WTC11 (cell line): ENCODE measurements at regions not wholly inside any gene's neighbourhood (a gene's known extent, or its start where the extent isn't known, plus 50 kb on each side); places are given as distances from the start of the nearest gene placed in this dataset.
"Not testable (repeated sequence)": the region's sequence is repeated elsewhere in the genome, so short reads cannot be mapped to it uniquely, and the experiment has no call there.

ENCODE experiments used
- ATAC-seq: fragments of 200-7000 bp; cut with Tn5 transposase; 2 replicates; pipeline ENCODE4 v1.10.0; 2021; ENCODE audit warnings: mild to moderate bottlenecking, moderate library complexity
- CTCF ChIA-PET: fragments of 300-600 bp; sonication (Branson Sonifier 250); formaldehyde crosslinking; loops from one replicate; lab custom pipeline; 2021; ENCODE audit warnings: antibody characterized with exemption; lab: Charles Lee
- POLR2A ChIA-PET: fragments of 350-600 bp; sonication (Branson Sonifier 250); formaldehyde crosslinking; loops from one replicate; lab custom pipeline; 2021; ENCODE audit warnings: antibody characterized with exemption; lab: Charles Lee
- DNase-seq: peaks from one replicate; pipeline ENCODE4 v3.0.0; 2021; ENCODE audit warnings: low spot score
- H3K27ac Mint-ChIP-seq: 2 replicates; pipeline ENCODE4 v1.8.0; 2021; ENCODE audit warnings: mixed read lengths
- H3K27me3 Mint-ChIP-seq: 2 replicates; pipeline ENCODE4 v1.8.0; 2021; ENCODE audit warnings: low read depth, mild to moderate bottlenecking, moderate library complexity, mixed read lengths
- H3K36me3 Mint-ChIP-seq: 2 replicates; pipeline ENCODE4 v1.8.0; 2021; ENCODE audit warnings: mixed read lengths
- H3K4me1 Mint-ChIP-seq: 2 replicates; pipeline ENCODE4 v1.8.0; 2022; ENCODE audit warnings: mixed read lengths
- H3K4me3 Mint-ChIP-seq: 2 replicates; pipeline ENCODE4 v1.8.0; 2021; ENCODE audit warnings: mild to moderate bottlenecking, moderate library complexity, mixed read lengths
- H3K9me3 Mint-ChIP-seq: 2 replicates; pipeline ENCODE4 v1.8.0; 2021; ENCODE audit warnings: mixed read lengths
- CDX4 ChIP-seq: fragments of 250-450 bp; sonication (Bioruptor Pico); IDR thresholded peaks from 2 replicates; pipeline ENCODE4 v1.9.0; 2021; ENCODE audit warnings: moderate library complexity, mild to moderate bottlenecking, inconsistent platforms, borderline replicate concordance
- CTCF ChIP-seq: fragments of 200-600 bp; IDR thresholded peaks from 2 replicates; pipeline ENCODE4 v1.8.0; 2022; ENCODE audit warnings: antibody characterized with exemption
- FOXP4 ChIP-seq: sonication (generic); formaldehyde crosslinking; IDR thresholded peaks from 2 replicates; pipeline ENCODE4 v1.8.0; 2022; ENCODE audit warnings: mild to moderate bottlenecking, missing genetic modification reagents
- GTF2I ChIP-seq: fragments of 250-450 bp; sonication (Bioruptor Pico); conservative IDR thresholded peaks from 2 replicates; pipeline ENCODE4 v1.4.0; 2021; ENCODE audit warnings: mild to moderate bottlenecking
- HMGA2 ChIP-seq: fragments of 250-450 bp; sonication (Bioruptor Pico); IDR thresholded peaks from 2 replicates; pipeline ENCODE4 v1.4.0; 2021; ENCODE audit warnings: mild to moderate bottlenecking, moderate library complexity
- HMGXB4 ChIP-seq: sonication (generic); formaldehyde crosslinking; IDR thresholded peaks from 2 replicates; pipeline ENCODE4 v1.8.1; 2023; ENCODE audit warnings: mild to moderate bottlenecking, moderate library complexity, missing genetic modification reagents
- MXD4 ChIP-seq: fragments of 250-450 bp; sonication (Bioruptor Pico); IDR thresholded peaks from 2 replicates; pipeline ENCODE4 v1.8.0; 2021; ENCODE audit warnings: mild to moderate bottlenecking, moderate library complexity, borderline replicate concordance
- MYBL2 ChIP-seq: sonication (generic); formaldehyde crosslinking; IDR thresholded peaks from 2 replicates; pipeline ENCODE4 v1.8.1; 2023; ENCODE audit warnings: mild to moderate bottlenecking, moderate library complexity, missing genetic modification reagents
- SMAD3 ChIP-seq: sonication (generic); formaldehyde crosslinking; IDR thresholded peaks from 2 replicates; pipeline ENCODE4 v1.8.0; 2022; ENCODE audit warnings: missing genetic modification reagents, mild to moderate bottlenecking, borderline replicate concordance
- USF1 ChIP-seq: sonication (generic); formaldehyde crosslinking; IDR thresholded peaks from 2 replicates; pipeline ENCODE4 v1.8.0; 2022; ENCODE audit warnings: mild to moderate bottlenecking, missing genetic modification reagents
- ZBTB21 ChIP-seq: sonication (generic); formaldehyde crosslinking; IDR thresholded peaks from 2 replicates; pipeline ENCODE4 v1.8.1; 2023; ENCODE audit warnings: mild to moderate bottlenecking, missing genetic modification reagents, borderline replicate concordance
- ZBTB43 ChIP-seq: sonication (generic); formaldehyde crosslinking; IDR thresholded peaks from 2 replicates; pipeline ENCODE4 v1.8.1; 2023; ENCODE audit warnings: mild to moderate bottlenecking, missing genetic modification reagents
- ZNF121 ChIP-seq: sonication (generic); formaldehyde crosslinking; IDR thresholded peaks from 2 replicates; pipeline ENCODE4 v1.8.0; 2023; ENCODE audit warnings: missing genetic modification reagents
- ZNF281 ChIP-seq: sonication (generic); formaldehyde crosslinking; IDR thresholded peaks from 2 replicates; pipeline ENCODE4 v1.8.0; 2023; ENCODE audit warnings: mild to moderate bottlenecking, missing genetic modification reagents
- ZNF396 ChIP-seq: fragments of 250-450 bp; sonication (Bioruptor Pico); IDR thresholded peaks from 2 replicates; pipeline ENCODE4 v1.8.0; 2021; ENCODE audit warnings: mild to moderate bottlenecking, moderate library complexity, borderline replicate concordance

- no peak overlapping the region for H3K27ac Mint-ChIP-seq
- no peaks in the 10 kb centered on the region for H3K27me3 Mint-ChIP-seq
- H3K4me3 Mint-ChIP-seq, result no peak overlapping the region
- no peak for DNase-seq
- H3K36me3 Mint-ChIP-seq, result peaks cover 4% of the 10 kb centered on the region; the same call in 1 of the 2 replicates
- CTCF ChIA-PET, result interaction anchor here (0.8 to 1.5 kb wide), 5 partner anchors 9 to 289 kb away, joined by 3 to 10 read pairs (median 4); no protein-coding TSS in a partner anchor
- peaks cover 8% of the 10 kb centered on the region for H3K9me3 Mint-ChIP-seq
- POLR2A ChIA-PET, result no interaction called here
- peaks cover 46% of the 10 kb centered on the region for H3K4me1 Mint-ChIP-seq
- ATAC-seq, result peak; percentile 89
- TF ChIP-seq MYBL2 (CRISPR knock-in tag) (no peak), ZNF396 (CRISPR knock-in tag) (0 out of 2 replicates have a peak, but pooled peaks have one; percentile 23)
Measured at GRCh38 chr7:28900311-28900710, 57.8 kb downstream of the TRIL start.

GRCh38 chr7:28893888-28894287, 64.2 kb downstream of the TRIL start:
- no peak overlapping the region for H3K4me3 Mint-ChIP-seq
- TF ChIP-seq ZBTB43 (no peak), ZBTB21 (no peak), CDX4 (no peak), HMGXB4 (CRISPR knock-in tag) (no peak), HMGA2 (CRISPR knock-in tag) (no peak), ZNF281 (CRISPR knock-in tag) (no peak), SMAD3 (CRISPR knock-in tag) (no peak), CTCF (no peak), GTF2I (CRISPR knock-in tag) (no peak), USF1 (CRISPR knock-in tag) (no peak), MXD4 (CRISPR knock-in tag) (no peak), ZNF396 (CRISPR knock-in tag) (no peak), ZNF121 (no peak), FOXP4 (CRISPR knock-in tag) (no peak)
- TF ChIP-seq, all 79 proteins: peak for 0
- H3K9me3 Mint-ChIP-seq, result peaks cover 15% of the 10 kb centered on the region
- ChIA-PET POLR2A (no interaction called here), CTCF (no interaction called here)
- no peak for ATAC-seq
- no peaks in the 10 kb centered on the region for H3K27me3 Mint-ChIP-seq
- peaks cover 35% of the 10 kb centered on the region for H3K4me1 Mint-ChIP-seq
- no peak for DNase-seq
- no peak overlapping the region for H3K27ac Mint-ChIP-seq
- peaks cover 4% of the 10 kb centered on the region; the same call in 1 of the 2 replicates for H3K36me3 Mint-ChIP-seq

- CTCF ChIA-PET, result interaction anchor here (0.5 to 2.3 kb wide), 11 partner anchors 9 to 734 kb away, joined by 3 to 10 read pairs (median 4); no protein-coding TSS in a partner anchor
- H3K27ac Mint-ChIP-seq, result peak overlapping the region; percentile 38; the same call in 1 of the 2 replicates
- ATAC-seq, H3K27me3 Mint-ChIP-seq, DNase-seq, H3K4me3 Mint-ChIP-seq, POLR2A ChIA-PET, H3K36me3 Mint-ChIP-seq: not testable (repeated sequence)
- H3K4me1 Mint-ChIP-seq, result peaks cover 41% of the 10 kb centered on the region
- H3K9me3 Mint-ChIP-seq, result peaks cover 28% of the 10 kb centered on the region
Measured at GRCh38 chr7:28891876-28892234, 66.3 kb downstream of the TRIL start.
